Stimulated activated naive CD8-positive, alpha-beta T cell treated with anti-CD3 and anti-CD28 coated beads, Interleukin-15, amount 100 ng/mL, for 72 hours (primary cell): ENCODE measurements at regions not wholly inside any gene's neighbourhood (a gene's known extent, or its start where the extent isn't known, plus 50 kb on each side); places are given as distances from the start of the nearest gene placed in this dataset.

ENCODE experiments used
- ATAC-seq: fragments of 150-1000 bp; cut with Tn5 transposase; 2 replicates; pipeline ENCODE4 v1.10.0; 2021; ENCODE audit warnings: mild to moderate bottlenecking, moderate library complexity
- DNase-seq, 2 donors: peaks; one replicate each; pipeline ENCODE4 v3.0.0; 2021 to 2022
- H3K27ac Mint-ChIP-seq, 2 donors: one replicate each; pipeline ENCODE4 v1.8.0; 2022; ENCODE audit warnings: mild to moderate bottlenecking in 2 of 2, mixed read lengths in 2 of 2, moderate library complexity in 2 of 2
- H3K27me3 Mint-ChIP-seq: one replicate; pipeline ENCODE4 v1.8.0; 2022; ENCODE audit warnings: mixed read lengths
- H3K4me1 Mint-ChIP-seq: one replicate; pipeline ENCODE4 v1.8.0; 2022; ENCODE audit warnings: mild to moderate bottlenecking, mixed read lengths
- H3K4me3 Mint-ChIP-seq, 2 donors: one replicate each; pipeline ENCODE4 v1.8.0; 2022; ENCODE audit warnings: mild to moderate bottlenecking in 2 of 2, mixed read lengths in 2 of 2, moderate library complexity in 1 of 2
- H3K9me3 Mint-ChIP-seq, 2 donors: one replicate each; pipeline ENCODE4 v1.8.0; 2022; ENCODE audit warnings: mixed read lengths in 2 of 2

DNA sequence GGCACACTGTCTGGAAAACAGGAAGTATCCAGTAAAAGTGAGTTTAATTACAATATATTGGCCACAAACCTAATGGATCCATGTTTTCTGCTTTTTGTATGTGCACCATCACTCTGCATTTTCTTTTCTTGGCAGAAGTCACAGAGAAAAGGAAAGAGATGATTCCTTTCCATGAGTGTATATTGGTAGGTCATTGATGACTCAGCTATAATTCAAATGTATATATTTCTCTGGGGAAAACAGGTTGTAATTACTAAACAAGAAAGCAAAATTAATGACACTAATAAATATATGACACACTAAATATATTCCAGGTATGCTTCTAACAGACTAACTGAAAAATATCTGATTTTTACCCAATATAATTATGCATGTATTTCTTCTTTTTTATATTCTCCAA lies 105.9 kb upstream of the PCDH15 start:
- Mint-ChIP-seq H3K27ac (no peak overlapping the region), H3K4me3 (no peak overlapping the region), H3K27me3 (no peaks in the 10 kb centered on the region), H3K9me3 (peaks cover 5 to 6% of the 10 kb centered on the region in 2 donors), H3K4me1 (no peaks in the 10 kb centered on the region)
- DNase-seq (no peak), ATAC-seq (no peak)

DNA sequence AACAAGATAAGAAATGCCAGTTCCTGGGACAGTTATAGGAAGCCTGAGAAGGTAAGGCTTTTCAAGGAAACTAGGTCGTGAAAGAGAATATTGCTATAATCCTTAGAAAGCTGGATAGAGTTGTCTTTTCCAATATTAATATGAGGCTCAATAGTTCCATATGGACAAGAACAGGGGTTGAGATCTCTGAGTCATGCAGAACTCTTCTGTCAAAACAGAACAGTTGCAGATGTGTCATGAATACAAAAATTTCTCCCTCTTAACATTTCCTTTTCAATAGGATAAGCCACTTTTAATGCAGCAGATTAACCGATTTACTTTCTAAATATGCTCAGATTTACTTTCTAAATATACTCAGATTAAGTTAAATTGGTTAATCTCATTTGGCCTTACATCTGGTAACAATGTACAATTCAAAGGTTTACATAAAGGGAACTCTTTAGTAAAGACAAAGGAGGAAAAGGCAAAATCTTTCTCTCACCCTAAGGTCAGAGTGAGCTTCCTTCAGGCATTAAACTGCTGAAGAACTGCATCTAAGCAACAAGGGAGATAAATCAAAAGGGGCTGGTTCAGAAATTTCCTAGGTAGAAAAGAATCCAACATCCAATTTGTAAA lies 104.7 kb upstream of the PCDH15 start:
- H3K27me3 Mint-ChIP-seq = no peaks in the 10 kb centered on the region
- DNase-seq = no peak
- no peaks in the 10 kb centered on the region for H3K4me1 Mint-ChIP-seq
- no peak for ATAC-seq
- peaks cover 5 to 6% of the 10 kb centered on the region in 2 donors for H3K9me3 Mint-ChIP-seq
- no peak overlapping the region for H3K27ac Mint-ChIP-seq
- no peak overlapping the region for H3K4me3 Mint-ChIP-seq

DNA sequence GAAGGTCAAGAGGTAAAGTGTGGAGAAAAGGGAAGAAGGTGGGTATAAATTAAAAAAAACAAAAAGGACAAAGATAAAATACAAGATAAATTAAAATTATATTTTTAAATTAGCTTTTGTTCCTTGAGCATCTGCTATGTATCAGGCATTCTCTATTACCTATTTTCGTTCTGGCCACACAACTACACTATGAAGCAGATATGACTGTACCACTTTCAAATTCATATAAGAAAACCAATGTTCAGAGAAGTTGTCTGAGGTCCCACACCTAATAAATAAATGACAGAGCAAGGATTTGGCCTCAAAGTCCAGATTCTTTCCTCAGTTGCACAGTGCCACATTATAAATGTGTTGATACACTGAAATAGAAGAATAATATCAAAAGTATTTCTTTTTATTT lies 103.8 kb upstream of the PCDH15 start:
- DNase-seq (no peak), ATAC-seq (no peak)
- Mint-ChIP-seq H3K27ac (no peak overlapping the region), H3K27me3 (no peaks in the 10 kb centered on the region), H3K4me3 (no peak overlapping the region), H3K4me1 (no peaks in the 10 kb centered on the region), H3K9me3 (peaks cover 5 to 6% of the 10 kb centered on the region in 2 donors)

DNA sequence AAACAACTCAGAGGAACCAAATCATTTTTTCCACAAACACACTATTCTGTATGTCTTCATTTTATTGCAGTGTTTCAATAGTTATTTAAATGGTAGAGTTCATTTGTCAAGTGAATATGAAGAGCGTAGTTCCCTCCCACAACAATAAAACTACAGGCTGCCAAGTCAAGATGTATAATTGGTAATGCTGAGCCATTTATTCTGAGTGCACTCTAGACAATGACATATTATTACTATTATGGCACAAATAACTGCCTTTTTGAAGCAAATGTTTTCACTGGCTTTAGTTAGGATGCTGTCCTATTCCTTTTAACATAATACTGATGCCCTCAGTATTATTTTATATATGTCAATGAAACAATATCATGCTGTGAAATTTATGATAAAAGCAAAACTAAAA lies 102.7 kb upstream of the PCDH15 start:
- peaks cover 5 to 6% of the 10 kb centered on the region in 2 donors for H3K9me3 Mint-ChIP-seq
- no peak for ATAC-seq
- H3K27ac Mint-ChIP-seq = no peak overlapping the region
- H3K27me3 Mint-ChIP-seq = no peaks in the 10 kb centered on the region
- H3K4me3 Mint-ChIP-seq = no peak overlapping the region
- H3K4me1 Mint-ChIP-seq = no peaks in the 10 kb centered on the region
- DNase-seq = no peak

DNA sequence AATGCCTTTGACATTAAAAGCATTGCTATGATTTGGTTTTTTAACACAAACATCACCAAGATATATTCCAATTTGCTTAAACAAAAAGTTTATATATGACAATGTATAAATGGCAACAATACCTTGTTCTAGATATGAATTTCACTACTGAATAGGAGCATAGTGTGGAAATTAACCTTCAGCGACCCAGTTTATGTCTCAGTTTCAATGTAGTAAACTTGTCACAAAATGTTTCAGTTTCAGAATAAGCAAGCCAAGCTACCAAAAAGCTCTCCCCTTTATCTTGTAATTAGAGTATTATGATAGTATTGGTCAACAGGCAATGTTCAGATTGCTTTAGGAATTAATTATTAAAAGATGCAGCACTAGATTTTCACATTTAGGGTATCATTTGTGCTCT lies 99.6 kb upstream of the PCDH15 start:
- H3K9me3 Mint-ChIP-seq = peaks cover 5 to 6% of the 10 kb centered on the region in 2 donors
- ATAC-seq = no peak
- DNase-seq = no peak
- H3K4me1 Mint-ChIP-seq = no peaks in the 10 kb centered on the region
- no peak overlapping the region for H3K27ac Mint-ChIP-seq
- no peak overlapping the region for H3K4me3 Mint-ChIP-seq
- no peaks in the 10 kb centered on the region for H3K27me3 Mint-ChIP-seq

DNA sequence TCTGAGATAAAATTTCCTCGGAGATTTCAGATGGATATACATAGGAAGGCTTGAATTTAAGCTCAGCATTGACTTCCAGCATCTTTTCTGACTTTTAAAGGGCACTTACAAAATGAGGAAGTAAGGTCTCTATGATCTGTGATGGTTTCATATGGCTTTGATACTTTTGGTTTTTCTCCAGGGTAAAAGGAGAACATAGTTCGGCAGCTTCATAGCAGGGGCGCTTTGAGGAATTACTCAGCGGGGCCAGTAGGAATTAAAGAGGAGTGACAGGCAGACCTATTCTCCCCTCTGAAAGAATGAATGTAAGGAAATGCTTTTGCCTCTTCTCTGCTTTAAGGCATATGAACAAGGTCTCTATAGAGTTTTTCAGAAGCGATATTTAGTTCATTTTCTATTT lies 80.0 kb upstream of the PCDH15 start:
- Mint-ChIP-seq H3K4me1 (no peaks in the 10 kb centered on the region), H3K27ac (no peak overlapping the region), H3K4me3 (no peak overlapping the region), H3K9me3 (no peaks in the 10 kb centered on the region), H3K27me3 (no peaks in the 10 kb centered on the region)
- ATAC-seq (no peak), DNase-seq (no peak)

DNA sequence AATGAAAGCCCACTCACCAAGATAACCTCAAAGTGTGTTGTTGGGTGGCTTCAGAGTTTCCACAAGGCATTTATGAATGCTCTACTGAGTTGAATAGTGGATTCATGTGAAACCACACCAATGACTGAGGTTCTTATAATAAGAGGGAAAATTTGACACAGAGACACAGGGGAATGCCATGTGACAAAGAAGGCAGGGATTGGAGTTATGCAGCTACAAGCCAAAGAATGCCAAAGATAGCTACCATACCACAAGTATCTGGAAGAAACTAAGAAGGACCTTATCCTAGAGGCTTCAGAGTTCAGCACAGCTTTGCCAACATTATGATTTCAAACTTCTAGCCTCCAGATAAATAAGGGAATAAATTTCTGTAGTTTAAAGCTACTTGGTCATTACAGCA lies 68.0 kb upstream of the PCDH15 start:
- ATAC-seq = no peak
- Mint-ChIP-seq H3K4me1 (no peaks in the 10 kb centered on the region), H3K4me3 (no peak overlapping the region), H3K27me3 (no peaks in the 10 kb centered on the region), H3K27ac (no peak overlapping the region), H3K9me3 (peaks cover 0 to 9% of the 10 kb centered on the region in 2 donors)
- no peak for DNase-seq

DNA sequence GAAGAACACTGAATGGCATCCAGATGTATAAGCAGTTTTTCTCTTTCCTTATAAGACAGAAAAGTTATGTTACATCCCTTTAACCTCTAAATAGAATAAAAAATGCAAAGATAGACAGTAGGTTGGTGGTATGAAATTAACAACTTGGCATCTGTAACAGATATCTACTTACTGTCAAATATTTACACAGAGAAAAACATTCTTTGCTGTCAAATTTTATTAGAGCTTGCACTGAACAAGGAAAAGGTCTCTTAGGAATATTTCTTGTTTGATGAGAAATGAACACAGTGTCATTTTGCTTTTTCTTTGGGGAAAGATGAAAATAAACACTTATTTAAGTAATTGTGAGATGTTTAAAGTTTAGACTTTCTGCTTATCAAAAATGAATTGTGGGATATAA lies 65.6 kb upstream of the PCDH15 start:
- Mint-ChIP-seq H3K4me3 (no peak overlapping the region), H3K4me1 (no peaks in the 10 kb centered on the region), H3K27me3 (no peaks in the 10 kb centered on the region), H3K9me3 (peaks cover 0 to 9% of the 10 kb centered on the region in 2 donors), H3K27ac (no peak overlapping the region)
- ATAC-seq = no peak
- DNase-seq = no peak

DNA sequence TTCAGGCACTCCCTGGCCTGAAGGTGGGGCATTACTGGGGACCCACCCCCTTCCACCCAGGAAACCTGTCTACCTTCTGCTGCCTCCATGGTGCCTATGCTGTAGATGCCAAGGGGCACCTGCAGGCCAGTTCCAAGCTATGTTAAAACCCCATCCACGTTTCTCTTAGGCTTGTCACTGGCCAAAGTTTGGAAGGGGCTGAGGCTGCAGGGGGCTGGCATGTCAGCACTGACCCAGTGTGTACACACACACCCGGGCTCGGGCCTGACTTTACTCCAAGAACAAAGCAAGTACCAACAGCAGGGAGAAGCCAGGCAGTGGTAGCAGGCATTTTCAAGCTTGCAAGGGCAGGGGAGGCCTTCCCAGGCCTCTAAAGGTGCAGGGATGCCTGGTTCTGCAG lies 53.8 kb upstream of the PCDH15 start:
- DNase-seq (no peak), ATAC-seq (peak; percentile 28)
- Mint-ChIP-seq H3K4me1 (no peaks in the 10 kb centered on the region), H3K4me3 (no peak overlapping the region), H3K9me3 (peaks cover 0 to 5% of the 10 kb centered on the region in 2 donors), H3K27ac (no peak overlapping the region), H3K27me3 (no peaks in the 10 kb centered on the region)

DNA sequence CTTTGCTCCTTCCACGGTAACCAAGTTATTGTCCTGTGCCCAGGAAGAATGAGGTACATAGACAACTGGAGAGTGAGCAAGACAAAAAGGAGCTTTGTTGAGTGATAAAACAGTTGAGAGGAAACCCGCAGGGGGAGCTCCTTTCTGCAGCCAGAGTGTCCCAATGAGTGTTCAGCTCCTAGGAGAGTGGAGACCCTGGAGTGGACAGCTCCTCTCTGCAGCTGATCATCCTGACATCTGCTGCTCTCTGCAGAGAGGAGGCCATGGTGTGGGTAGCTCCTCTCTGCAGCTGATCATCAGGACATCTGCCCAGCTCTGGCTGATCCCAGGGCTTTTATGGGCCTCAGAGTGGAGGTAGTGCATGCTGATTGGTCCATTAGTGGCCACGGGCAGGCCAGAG lies 53.4 kb upstream of the PCDH15 start:
- DNase-seq = no peak
- Mint-ChIP-seq H3K27ac (no peak overlapping the region), H3K4me1 (no peaks in the 10 kb centered on the region), H3K9me3 (peaks cover 0 to 5% of the 10 kb centered on the region in 2 donors), H3K4me3 (no peak overlapping the region), H3K27me3 (no peaks in the 10 kb centered on the region)
- ATAC-seq = no peak

DNA sequence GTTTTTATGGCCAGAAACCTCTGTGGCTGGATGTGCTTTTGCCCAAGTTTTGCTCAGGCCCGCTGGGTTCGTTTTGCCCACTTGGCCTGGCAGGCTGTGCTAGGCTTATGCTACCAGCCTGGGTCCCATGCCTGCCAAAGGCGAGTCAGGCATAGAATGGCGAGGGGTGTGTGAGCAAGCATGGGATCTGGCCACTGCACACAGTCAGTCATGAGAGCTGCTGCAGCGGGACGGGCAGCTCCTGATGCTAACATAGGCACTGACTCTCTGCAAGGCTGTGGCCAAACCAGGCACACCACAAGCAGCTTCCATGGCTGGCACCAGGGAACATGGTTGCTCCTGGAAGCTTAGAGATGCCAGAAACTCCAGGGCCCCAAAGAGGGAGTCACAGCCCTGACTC lies 52.9 kb upstream of the PCDH15 start:
- no peak for ATAC-seq
- H3K9me3 Mint-ChIP-seq = no peaks in the 10 kb centered on the region
- H3K27ac Mint-ChIP-seq = no peak overlapping the region
- H3K4me1 Mint-ChIP-seq = no peaks in the 10 kb centered on the region
- H3K27me3 Mint-ChIP-seq = no peaks in the 10 kb centered on the region
- H3K4me3 Mint-ChIP-seq = no peak overlapping the region
- DNase-seq = no peak
